ENCODE measurements at regions not wholly inside any gene's neighbourhood (a gene's known extent, or its start where the extent isn't known, plus 50 kb on each side); places are given as distances from the start of the nearest gene placed in this dataset.
"Not testable (repeated sequence)": the region's sequence is repeated elsewhere in the genome, so short reads cannot be mapped to it uniquely, and the experiment has no call there.

GRCh38 chr4:124454772-124455270 lies 257.7 kb downstream of the ANKRD50 start:
- no peak for DNase-seq

- DNase-seq = no peak
Observed at GRCh38 chr4:124455671-124456070, 256.9 kb downstream of the ANKRD50 start.

DNA sequence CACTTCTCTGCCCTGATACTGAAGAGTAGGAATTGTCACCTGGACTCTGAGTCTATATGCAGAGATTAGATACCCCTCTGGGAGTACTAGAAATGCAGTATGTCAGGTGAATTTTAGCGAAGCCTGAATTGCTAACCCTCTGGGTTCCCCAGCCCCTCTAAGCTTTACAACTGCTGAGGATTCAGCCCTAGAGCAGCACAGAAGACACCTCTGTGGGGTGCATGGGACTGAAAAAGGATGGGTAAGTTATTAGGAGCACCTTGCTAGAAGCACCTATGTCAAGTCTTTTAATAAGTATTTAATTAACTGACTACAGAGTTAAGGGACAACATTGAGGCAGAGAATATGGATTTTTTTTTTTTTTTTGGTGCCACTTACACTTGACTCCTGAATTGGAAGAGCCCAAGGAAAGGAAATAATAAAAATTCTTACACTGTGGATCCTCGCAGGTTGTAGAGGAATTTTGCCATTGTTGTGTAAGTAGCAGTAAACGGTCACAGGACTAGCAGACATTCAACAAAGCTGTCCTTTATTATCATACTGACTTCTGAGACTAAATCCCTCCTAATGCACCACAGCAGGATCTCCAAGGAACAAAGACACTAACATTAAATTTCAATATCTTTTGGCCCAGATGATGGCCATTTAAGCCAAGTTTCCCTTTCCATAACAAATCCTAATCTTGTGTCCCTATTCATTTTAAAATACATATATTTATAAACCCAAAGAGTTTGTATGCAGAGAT lies 253.2 kb downstream of the ANKRD50 start:
- no peak for DNase-seq

DNA sequence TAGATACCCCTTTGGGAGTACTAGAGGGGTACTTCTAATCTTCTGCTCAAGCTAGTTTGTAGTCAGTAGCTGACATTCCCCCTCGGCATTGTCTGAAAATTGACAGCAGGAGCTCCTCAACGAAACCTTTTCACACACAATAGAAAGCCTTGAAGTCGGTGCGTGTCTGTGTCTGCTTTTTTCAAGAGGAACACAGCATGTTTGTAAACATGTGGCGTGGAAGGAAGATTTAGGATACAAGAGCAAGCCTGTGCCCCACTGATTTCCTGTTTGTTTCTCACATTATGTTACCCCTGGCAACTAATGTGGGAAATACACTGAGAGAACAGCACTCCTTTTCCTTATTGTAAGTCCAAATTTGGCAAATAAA lies 252.6 kb downstream of the ANKRD50 start:
- DNase-seq = no peak

- DNase-seq = not testable (repeated sequence)
Observed at GRCh38 chr4:124461592-124461991, 250.9 kb downstream of the ANKRD50 start.

DNA sequence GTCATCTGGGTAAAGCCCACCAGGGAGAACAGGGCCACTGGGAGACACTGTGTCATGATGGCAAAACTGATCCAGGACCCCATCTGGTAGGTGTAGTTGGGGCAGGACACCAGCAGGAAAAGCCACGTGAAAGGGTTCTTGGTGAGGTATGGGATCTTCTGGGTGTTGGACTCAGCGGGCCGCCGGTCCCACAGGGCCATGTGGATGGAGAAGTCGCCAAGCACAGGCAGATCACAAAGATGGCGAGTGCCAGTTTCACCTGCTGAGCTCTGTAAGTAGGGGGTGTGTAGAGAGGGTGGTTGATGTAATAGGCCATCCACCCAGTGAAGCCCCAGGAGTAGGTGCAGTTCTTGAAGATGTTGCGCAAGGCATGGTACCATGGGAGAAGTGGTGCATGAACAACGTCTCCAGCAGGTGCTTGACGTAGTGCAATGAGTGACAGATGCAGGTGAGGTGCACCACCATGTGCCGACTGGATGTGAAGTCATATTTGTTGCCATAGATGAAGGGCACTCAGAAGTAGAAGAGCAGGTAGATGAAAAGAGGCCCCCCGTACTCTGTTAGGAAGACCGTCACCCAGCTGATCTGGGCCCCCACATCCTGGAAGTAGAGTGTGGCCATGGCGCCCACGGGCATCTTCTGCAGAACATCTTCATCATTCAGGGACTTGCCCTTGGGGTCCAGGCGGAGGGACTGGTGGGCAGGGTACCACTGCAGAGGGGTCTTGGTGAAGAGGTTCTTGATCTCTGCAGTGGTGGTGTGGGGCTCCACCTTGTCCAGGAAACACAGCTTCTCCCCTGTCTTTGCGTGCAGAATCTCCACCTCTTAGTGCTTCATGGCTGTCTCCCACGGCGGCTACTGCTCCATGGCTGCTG lies 249.3 kb downstream of the ANKRD50 start:
- DNase-seq = no peak

DNA sequence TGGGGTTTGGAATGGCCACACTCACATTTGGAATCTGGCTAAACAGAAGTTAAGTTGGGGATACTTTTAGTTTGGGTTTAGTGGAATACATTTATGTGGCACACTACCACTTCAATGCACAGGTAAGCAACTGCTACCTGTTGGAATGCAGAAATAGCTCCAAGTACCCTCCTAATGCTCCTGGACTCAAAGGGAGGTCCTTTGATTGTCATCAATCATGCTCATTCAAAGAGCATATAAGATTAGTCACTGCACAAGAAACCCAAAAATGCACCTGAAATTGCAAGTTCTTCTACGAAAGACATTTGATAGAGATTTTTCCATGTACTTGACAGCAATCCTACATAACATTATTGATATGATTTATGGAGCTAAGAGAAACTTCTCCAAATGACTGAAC lies 247.7 kb downstream of the ANKRD50 start:
- no peak for DNase-seq

DNA sequence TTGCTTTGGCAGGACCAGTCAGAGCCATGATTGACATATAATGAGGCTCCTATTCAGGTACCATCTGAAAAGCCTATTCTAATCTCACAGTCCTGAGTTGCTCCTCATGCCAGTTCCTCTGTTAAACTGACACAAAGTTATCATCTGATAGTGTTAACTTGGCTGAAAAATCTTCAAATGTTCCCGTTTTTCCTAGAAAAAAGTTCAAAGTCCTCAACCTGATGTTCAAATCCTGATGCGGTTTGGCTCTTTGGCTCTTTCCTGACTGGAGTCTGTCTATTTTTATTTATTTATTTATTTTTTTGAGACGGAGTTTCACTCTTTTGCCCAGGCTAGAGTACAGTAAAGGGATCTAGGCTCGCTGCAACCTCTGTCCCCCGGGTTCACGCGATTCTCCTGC lies 244.2 kb downstream of the ANKRD50 start:
- DNase-seq = no peak

GRCh38 chr4:124469981-124470380 lies 242.6 kb downstream of the ANKRD50 start:
- DNase-seq = no peak

DNA sequence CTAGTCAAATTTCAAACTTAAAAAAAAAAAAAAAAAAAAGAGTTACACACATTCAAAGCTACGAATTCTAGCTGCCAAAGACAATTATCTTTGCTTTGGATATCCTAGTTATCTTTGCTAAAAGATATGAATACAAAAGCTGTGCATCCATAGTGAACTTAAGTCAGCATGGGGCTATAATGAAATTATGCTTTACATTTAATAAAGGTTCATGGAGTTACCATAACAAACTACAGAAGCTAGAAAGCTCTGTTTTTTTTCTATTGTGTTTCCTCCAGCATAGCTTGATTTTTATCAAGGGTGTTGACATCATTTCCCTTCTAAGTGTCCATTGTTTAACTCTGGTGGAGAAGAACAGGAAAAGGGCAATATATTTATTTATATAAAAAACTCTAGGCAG lies 234.1 kb downstream of the ANKRD50 start:
- no peak for DNase-seq

GRCh38 chr4:124480061-124480460 lies 232.5 kb downstream of the ANKRD50 start:
- DNase-seq = no peak

GRCh38 chr4:124481123-124481522 lies 231.4 kb downstream of the ANKRD50 start:
- DNase-seq = no peak

DNA sequence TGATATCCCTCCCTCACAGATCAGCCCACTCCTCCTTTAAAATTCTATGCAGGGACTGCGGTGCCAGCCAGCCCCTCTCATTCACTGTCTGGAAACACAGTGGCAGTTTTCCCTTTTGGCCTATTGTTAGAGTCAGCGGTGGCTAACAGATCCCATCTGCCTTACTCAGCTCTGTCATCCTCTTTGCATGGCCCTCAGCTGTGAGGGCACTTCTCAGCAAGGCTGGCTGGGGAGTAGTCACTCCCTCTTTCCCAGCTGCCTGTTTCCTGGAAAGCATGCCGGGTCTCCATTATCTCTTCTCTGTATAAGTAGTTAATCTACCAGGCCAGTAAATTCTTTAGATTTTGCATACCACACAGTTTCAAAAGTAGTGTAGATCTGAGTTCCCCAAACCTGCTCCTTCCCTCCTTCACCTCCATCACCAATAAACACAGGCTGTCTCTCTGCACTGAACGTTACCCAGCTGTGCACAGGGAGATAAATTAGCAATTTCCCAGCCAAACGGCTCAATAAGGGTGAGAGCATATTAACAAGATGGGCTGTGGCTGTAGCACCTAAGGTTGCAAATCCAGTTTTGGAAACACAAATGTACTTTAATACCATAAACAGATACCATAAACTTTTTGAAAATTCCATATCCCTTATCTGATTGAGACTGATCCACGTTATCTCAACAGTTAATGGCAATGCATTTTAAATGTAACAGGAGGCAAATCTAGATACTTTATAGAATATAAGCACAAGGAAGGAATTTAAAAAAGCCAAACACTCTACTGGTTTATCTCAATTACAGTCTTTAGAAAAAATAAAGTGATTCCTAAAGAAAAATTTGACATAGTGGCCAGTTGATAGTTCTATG lies 229.3 kb downstream of the ANKRD50 start:
- peak; percentile 16 for DNase-seq

GRCh38 chr4:124484008-124484407 lies 228.5 kb downstream of the ANKRD50 start:
- DNase-seq = no peak

GRCh38 chr4:124484940-124485339 lies 227.6 kb downstream of the ANKRD50 start:
- no peak for DNase-seq

GRCh38 chr4:124486423-124486822 lies 226.1 kb downstream of the ANKRD50 start:
- no peak for DNase-seq

GRCh38 chr4:124487651-124488050 lies 224.9 kb downstream of the ANKRD50 start:
- no peak for DNase-seq

DNA sequence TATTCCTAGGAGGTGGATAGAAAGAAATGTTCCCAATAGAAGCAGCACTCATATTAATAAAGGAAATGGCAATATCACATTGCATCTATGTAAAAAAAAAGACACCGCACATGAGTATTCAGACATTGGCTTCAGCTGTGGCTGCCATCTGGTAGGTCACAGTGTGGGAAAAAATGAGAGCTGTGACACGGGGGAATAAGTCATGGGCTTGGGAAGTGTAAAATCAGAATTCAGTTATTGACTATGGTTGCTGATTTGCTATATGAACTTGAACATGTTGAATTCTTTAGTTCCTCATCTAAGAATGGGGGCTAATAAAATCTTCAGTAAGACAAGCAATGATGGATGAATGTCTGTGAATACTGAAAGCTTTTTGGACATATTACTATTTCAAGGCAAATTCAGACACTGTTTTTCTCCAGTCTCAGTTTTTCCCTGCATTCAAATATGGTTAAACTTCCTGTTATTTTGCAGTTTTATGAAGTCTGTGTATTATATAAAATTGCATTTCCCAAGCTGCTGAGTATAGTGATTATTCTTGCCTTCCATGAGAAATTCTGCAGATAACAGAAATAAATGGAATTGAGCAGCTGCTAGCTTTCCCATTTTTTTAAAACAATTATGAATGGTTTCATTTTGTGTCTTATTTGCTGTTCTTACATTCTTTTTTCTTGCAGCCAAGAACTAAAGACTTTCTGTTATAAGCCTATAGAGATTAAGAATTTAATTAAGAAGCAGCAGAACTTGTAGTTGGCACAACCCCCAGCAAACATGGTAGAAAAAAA lies 221.0 kb downstream of the ANKRD50 start:
- no peak for DNase-seq

- DNase-seq = no peak
Observed at GRCh38 chr4:124499261-124499660, 213.3 kb downstream of the ANKRD50 start.

DNA sequence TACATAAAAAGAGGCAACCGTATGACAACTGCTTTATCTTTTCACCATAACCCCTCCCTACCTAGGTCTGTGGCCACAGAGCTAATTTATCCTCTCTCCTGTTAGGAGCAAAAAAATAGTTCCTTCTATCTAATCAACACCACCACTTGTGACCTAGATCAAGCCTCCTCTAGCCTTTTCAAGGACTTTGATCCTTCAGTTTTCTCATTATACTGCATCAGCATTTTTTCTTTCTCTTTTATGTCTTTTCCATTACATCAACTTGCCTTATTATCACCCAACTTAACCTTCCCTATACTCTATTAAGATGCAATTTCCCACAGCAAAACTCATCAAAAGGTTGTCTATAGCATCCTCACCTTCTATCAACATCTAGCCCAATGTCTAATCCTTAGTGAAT lies 211.0 kb downstream of the ANKRD50 start:
- DNase-seq = no peak

DNA sequence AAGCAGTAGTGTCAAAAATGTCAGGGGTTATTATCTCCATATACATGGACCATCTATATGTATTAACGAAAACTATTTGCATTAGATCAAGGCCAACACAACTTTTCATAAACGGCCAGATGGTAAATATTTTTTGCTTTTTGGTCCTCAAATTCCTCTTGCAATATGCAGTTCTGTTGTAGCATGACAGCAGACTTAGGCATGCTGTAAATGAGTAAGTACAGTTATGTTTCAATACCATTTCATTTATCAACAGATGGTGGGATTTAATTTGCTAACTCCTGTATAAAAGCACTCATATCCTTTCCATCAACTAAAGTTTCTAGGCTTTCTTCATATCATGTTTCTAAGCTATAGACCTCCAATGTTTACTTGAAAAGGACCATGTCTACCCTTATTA lies 208.1 kb downstream of the ANKRD50 start:
- no peak for DNase-seq

DNA sequence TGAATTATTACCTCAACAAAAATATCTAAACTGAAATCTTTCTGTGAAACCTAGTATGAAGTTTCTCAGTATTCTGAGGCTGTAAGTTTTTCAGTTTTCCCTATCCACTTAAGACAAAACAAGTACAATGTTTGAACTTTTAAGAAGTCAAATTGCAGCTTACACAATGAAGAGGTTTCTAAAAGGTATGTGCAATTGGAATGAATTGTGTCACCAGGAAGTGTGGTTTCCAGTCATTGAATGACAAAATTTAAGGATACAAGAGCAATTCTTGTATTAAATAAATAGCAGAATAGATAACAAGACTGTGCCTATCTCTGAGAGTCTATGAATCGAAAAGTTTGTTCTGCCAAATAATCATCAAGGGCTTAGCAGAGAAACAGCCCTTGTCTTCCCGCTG lies 207.3 kb downstream of the ANKRD50 start:
- no peak for DNase-seq

Data from SHP77 treated with DMSO at 0.1 percent for 48 hours (cell line).